GM23338 (cell line): ENCODE measurements at regions not wholly inside any gene's neighbourhood (a gene's known extent, or its start where the extent isn't known, plus 50 kb on each side); places are given as distances from the start of the nearest gene placed in this dataset.

ENCODE experiments used
- ATAC-seq: fragments of 200-7000 bp; cut with Tn5 transposase; 3 replicates; pipeline ENCODE4 v1.9.1; 2020
- DNase-seq: peaks from one replicate; pipeline ENCODE4 v3.0.0-alpha.2; 2015; ENCODE audit warnings: low spot score
- H2AFZ ChIP-seq: fragments of 200-600 bp; sonication (generic); 2 replicates; pipeline ENCODE4 v1.8.0; 2016; ENCODE audit warnings: antibody characterized with exemption, mild to moderate bottlenecking, moderate library complexity
- H3F3A ChIP-seq: fragments of 200-600 bp; sonication (generic); replicated peaks from 2 replicates; pipeline ENCODE4 v1.8.0; 2017; ENCODE audit warnings: antibody characterized with exemption, mixed run types, low read depth
- H3K27ac ChIP-seq: fragments of 200-600 bp; sonication (generic); 2 replicates; pipeline ENCODE4 v1.6.1; 2016; ENCODE audit warnings: low read depth
- H3K27me3 ChIP-seq: fragments of 200-600 bp; sonication (generic); 2 replicates; pipeline ENCODE4 v1.8.0; 2016; ENCODE audit warnings: mild to moderate bottlenecking, mixed run types, moderate library complexity; ENCODE audit not compliant: insufficient read depth
- H3K36me3 ChIP-seq: fragments of 200-600 bp; sonication (generic); 2 replicates; pipeline ENCODE4 v1.8.0; 2016; ENCODE audit warnings: mild to moderate bottlenecking; ENCODE audit not compliant: insufficient read depth
- H3K4me1 ChIP-seq: fragments of 200-600 bp; sonication (generic); 2 replicates; pipeline ENCODE4 v1.8.0; 2016; ENCODE audit warnings: mild to moderate bottlenecking, moderate library complexity; ENCODE audit not compliant: insufficient read depth
- H3K4me2 ChIP-seq: fragments of 200-600 bp; sonication (generic); 2 replicates; pipeline ENCODE4 v1.7.1; 2017; ENCODE audit warnings: mixed run types
- H3K4me3 ChIP-seq: fragments of 200-600 bp; sonication (generic); 2 replicates; pipeline ENCODE4 v1.6.1; 2016; ENCODE audit warnings: mixed run types
- H3K79me2 ChIP-seq: fragments of 200-600 bp; sonication (generic); replicated peaks from 2 replicates; pipeline ENCODE4 v1.8.0; 2017; ENCODE audit warnings: mild to moderate bottlenecking; ENCODE audit not compliant: insufficient read depth
- H3K9me2 ChIP-seq: fragments of 200-600 bp; sonication (generic); 2 replicates; pipeline ENCODE4 v1.8.0; 2017; ENCODE audit not compliant: insufficient read depth
- H4K20me1 ChIP-seq: fragments of 200-600 bp; sonication (generic); replicated peaks from 2 replicates; pipeline ENCODE4 v1.8.0; 2017; ENCODE audit warnings: mild to moderate bottlenecking; ENCODE audit not compliant: insufficient read depth
- H3K27ac Mint-ChIP-seq: 2 replicates; pipeline ENCODE4 v1.8.0; 2020; ENCODE audit warnings: inconsistent platforms, mild to moderate bottlenecking, moderate library complexity, mixed read lengths
- H3K27me3 Mint-ChIP-seq: 3 replicates; pipeline ENCODE4 v1.8.0; 2022; ENCODE audit warnings: low read depth, mild to moderate bottlenecking, moderate library complexity, mixed read lengths, inconsistent platforms; ENCODE audit not compliant: insufficient read depth, poor library complexity
- H3K36me3 Mint-ChIP-seq: 3 replicates; pipeline ENCODE4 v1.8.0; 2021; ENCODE audit warnings: low read depth, mild to moderate bottlenecking, inconsistent platforms, moderate library complexity, mixed read lengths
- H3K4me1 Mint-ChIP-seq: 3 replicates; pipeline ENCODE4 v1.8.0; 2020; ENCODE audit warnings: mild to moderate bottlenecking, inconsistent platforms, mixed read lengths
- H3K4me3 Mint-ChIP-seq: 3 replicates; pipeline ENCODE4 v1.8.0; 2021; ENCODE audit warnings: moderate library complexity, mild to moderate bottlenecking, inconsistent platforms, mixed read lengths
- H3K9me3 Mint-ChIP-seq: 3 replicates; pipeline ENCODE4 v1.8.0; 2020; ENCODE audit warnings: moderate library complexity, mild to moderate bottlenecking, inconsistent platforms, mixed read lengths
- CREB1 ChIP-seq: fragments of 250-450 bp; sonication (Bioruptor Pico); IDR thresholded peaks from 2 replicates; pipeline ENCODE4 v1.5.0; 2020; ENCODE audit warnings: low read depth, mild to moderate bottlenecking, moderate library complexity
- EZH2 ChIP-seq: fragments of 200-600 bp; sonication (generic); IDR thresholded peaks from one replicate; pipeline ENCODE4 v1.8.0; 2017; ENCODE audit warnings: antibody characterized with exemption, mild to moderate bottlenecking, low read depth; ENCODE audit not compliant: unreplicated experiment
- JUNB ChIP-seq: IDR thresholded peaks from one replicate; pipeline ENCODE4 v1.6.1; 2016; ENCODE audit warnings: antibody characterized with exemption; ENCODE audit not compliant: unreplicated experiment
- POLR2AphosphoS5 ChIP-seq: IDR thresholded peaks from 2 replicates; pipeline ENCODE4 v1.6.1; 2016; ENCODE audit warnings: antibody characterized with exemption, low read depth
- STAT1 ChIP-seq: IDR thresholded peaks from one replicate; pipeline ENCODE4 v1.6.1; 2016; ENCODE audit warnings: antibody characterized with exemption; ENCODE audit not compliant: unreplicated experiment
- ZNF114 ChIP-seq: fragments of 250-450 bp; sonication (Bioruptor Pico); IDR thresholded peaks from 2 replicates; pipeline ENCODE4 v1.5.0; 2020; ENCODE audit warnings: mild to moderate bottlenecking, moderate library complexity
- TF ChIP-seq, protein P1 (sequence below): fragments of 250-450 bp; sonication (Bioruptor Pico); IDR thresholded peaks from 2 replicates; pipeline ENCODE4 v1.5.0; 2020; ENCODE audit warnings: mild to moderate bottlenecking, moderate library complexity
- TF ChIP-seq, protein P2 (sequence below): IDR thresholded peaks from one replicate; pipeline ENCODE4 v1.6.1; 2018; ENCODE audit warnings: antibody characterized with exemption; ENCODE audit not compliant: unreplicated experiment

DNA sequence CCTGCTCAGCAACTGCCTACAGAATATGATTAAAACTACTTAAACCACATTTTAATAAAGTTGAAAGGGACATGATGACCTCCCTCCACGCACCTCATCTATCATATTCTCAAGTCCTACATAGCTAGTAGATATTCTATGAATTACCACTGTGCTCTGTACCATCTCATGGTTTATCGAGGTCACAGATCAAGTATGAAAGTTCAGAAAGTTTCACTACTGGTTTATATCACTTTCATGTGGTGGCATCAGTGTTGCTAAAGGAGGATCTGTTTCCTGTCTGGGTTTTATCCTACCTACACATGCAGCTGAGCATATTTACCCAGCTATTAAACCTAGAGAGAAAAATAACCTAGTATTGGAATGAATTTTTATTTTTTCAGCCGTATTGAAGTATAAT is 214.9 kb upstream of the MON1B start:
- no peak for DNase-seq
- H2AFZ ChIP-seq, result no peak overlapping the region
- no peaks in the 10 kb centered on the region for H3K27me3 ChIP-seq
- H3K4me1 ChIP-seq, result 0 out of 2 replicates have a peak, but pooled peaks cover 5% of the 10 kb centered on the region
- no peak overlapping the region for H3K4me3 ChIP-seq
- Mint-ChIP-seq H3K9me3 (peaks cover 34% of the 10 kb centered on the region), H3K27ac (no peak overlapping the region), H3K4me1 (no peaks in the 10 kb centered on the region), H3K27me3 (no peaks in the 10 kb centered on the region), H3K36me3 (peaks cover 3% of the 10 kb centered on the region; the same call in 1 of the 3 replicates), H3K4me3 (no peak overlapping the region)
- H3K36me3 ChIP-seq, result no peaks in the 10 kb centered on the region
- H3K4me2 ChIP-seq, result no peak overlapping the region
- H4K20me1 ChIP-seq, result no peaks in the 10 kb centered on the region
- H3F3A ChIP-seq, result no peaks in the 10 kb centered on the region
- no peaks in the 10 kb centered on the region for H3K79me2 ChIP-seq
- ATAC-seq, result no peak
- H3K9me2 ChIP-seq, result peaks cover 5% of the 10 kb centered on the region; the same call in 1 of the 2 replicates
- no peak overlapping the region for H3K27ac ChIP-seq
- TF ChIP-seq, protein P1, sequence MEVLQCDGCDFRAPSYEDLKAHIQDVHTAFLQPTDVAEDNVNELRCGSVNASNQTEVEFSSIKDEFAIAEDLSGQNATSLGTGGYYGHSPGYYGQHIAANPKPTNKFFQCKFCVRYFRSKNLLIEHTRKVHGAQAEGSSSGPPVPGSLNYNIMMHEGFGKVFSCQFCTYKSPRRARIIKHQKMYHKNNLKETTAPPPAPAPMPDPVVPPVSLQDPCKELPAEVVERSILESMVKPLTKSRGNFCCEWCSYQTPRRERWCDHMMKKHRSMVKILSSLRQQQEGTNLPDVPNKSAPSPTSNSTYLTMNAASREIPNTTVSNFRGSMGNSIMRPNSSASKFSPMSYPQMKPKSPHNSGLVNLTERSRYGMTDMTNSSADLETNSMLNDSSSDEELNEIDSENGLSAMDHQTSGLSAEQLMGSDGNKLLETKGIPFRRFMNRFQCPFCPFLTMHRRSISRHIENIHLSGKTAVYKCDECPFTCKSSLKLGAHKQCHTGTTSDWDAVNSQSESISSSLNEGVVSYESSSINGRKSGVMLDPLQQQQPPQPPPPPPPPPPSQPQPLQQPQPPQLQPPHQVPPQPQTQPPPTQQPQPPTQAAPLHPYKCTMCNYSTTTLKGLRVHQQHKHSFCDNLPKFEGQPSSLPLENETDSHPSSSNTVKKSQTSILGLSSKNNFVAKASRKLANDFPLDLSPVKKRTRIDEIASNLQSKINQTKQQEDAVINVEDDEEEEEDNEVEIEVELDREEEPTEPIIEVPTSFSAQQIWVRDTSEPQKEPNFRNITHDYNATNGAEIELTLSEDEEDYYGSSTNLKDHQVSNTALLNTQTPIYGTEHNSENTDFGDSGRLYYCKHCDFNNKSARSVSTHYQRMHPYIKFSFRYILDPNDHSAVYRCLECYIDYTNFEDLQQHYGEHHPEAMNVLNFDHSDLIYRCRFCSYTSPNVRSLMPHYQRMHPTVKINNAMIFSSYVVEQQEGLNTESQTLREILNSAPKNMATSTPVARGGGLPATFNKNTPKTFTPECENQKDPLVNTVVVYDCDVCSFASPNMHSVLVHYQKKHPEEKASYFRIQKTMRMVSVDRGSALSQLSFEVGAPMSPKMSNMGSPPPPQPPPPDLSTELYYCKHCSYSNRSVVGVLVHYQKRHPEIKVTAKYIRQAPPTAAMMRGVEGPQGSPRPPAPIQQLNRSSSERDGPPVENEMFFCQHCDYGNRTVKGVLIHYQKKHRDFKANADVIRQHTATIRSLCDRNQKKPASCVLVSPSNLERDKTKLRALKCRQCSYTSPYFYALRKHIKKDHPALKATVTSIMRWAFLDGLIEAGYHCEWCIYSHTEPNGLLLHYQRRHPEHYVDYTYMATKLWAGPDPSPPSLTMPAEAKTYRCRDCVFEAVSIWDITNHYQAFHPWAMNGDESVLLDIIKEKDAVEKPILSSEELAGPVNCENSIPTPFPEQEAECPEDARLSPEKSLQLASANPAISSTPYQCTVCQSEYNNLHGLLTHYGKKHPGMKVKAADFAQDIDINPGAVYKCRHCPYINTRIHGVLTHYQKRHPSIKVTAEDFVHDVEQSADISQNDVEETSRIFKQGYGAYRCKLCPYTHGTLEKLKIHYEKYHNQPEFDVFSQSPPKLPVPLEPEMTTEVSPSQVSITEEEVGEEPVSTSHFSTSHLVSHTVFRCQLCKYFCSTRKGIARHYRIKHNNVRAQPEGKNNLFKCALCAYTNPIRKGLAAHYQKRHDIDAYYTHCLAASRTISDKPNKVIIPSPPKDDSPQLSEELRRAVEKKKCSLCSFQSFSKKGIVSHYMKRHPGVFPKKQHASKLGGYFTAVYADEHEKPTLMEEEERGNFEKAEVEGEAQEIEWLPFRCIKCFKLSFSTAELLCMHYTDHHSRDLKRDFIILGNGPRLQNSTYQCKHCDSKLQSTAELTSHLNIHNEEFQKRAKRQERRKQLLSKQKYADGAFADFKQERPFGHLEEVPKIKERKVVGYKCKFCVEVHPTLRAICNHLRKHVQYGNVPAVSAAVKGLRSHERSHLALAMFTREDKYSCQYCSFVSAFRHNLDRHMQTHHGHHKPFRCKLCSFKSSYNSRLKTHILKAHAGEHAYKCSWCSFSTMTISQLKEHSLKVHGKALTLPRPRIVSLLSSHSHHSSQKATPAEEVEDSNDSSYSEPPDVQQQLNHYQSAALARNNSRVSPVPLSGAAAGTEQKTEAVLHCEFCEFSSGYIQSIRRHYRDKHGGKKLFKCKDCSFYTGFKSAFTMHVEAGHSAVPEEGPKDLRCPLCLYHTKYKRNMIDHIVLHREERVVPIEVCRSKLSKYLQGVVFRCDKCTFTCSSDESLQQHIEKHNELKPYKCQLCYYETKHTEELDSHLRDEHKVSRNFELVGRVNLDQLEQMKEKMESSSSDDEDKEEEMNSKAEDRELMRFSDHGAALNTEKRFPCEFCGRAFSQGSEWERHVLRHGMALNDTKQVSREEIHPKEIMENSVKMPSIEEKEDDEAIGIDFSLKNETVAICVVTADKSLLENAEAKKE (CRISPR knock-in tag), result no peak
- TF ChIP-seq ZNF114 (CRISPR knock-in tag) (no peak), CREB1 (no peak), EZH2 (no peak)

DNA sequence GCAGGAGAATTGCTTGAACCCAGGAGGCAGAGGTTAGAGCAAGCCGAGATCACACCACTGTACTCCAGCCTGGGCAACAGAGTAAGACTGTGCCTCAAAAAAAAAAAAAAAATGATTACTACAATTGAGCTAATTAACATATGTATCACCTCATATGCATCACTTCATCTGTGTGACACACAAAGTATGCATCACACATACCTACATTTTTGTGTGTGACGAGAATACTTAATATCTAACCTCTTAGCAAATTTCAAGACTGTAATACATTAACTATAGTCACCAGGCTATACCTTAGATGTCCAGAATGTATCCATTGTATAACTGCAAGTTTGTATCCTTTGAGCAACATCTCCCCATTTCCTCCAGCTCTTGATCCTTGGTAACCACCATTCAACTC is 214.2 kb upstream of the MON1B start:
- H3K36me3 ChIP-seq, result no peaks in the 10 kb centered on the region

More for the DNA sequence above, 214.2 kb upstream of the MON1B start:
- Mint-ChIP-seq H3K9me3 (peaks cover 32% of the 10 kb centered on the region), H3K27ac (no peak overlapping the region), H3K27me3 (no peaks in the 10 kb centered on the region), H3K4me1 (no peaks in the 10 kb centered on the region), H3K36me3 (peaks cover 3% of the 10 kb centered on the region; the same call in 1 of the 3 replicates), H3K4me3 (no peak overlapping the region)
- Histone ChIP-seq H3K4me3 (no peak overlapping the region), H3F3A (no peaks in the 10 kb centered on the region), H3K9me2 (peaks cover 5% of the 10 kb centered on the region; the same call in 1 of the 2 replicates), H3K27me3 (no peaks in the 10 kb centered on the region), H2AFZ (no peak overlapping the region), H3K79me2 (no peaks in the 10 kb centered on the region), H3K4me1 (0 out of 2 replicates have a peak, but pooled peaks cover 5% of the 10 kb centered on the region), H3K27ac (no peak overlapping the region), H3K4me2 (no peak overlapping the region), H4K20me1 (no peaks in the 10 kb centered on the region)
- ATAC-seq (no peak), DNase-seq (no peak)
- TF ChIP-seq, protein P2, sequence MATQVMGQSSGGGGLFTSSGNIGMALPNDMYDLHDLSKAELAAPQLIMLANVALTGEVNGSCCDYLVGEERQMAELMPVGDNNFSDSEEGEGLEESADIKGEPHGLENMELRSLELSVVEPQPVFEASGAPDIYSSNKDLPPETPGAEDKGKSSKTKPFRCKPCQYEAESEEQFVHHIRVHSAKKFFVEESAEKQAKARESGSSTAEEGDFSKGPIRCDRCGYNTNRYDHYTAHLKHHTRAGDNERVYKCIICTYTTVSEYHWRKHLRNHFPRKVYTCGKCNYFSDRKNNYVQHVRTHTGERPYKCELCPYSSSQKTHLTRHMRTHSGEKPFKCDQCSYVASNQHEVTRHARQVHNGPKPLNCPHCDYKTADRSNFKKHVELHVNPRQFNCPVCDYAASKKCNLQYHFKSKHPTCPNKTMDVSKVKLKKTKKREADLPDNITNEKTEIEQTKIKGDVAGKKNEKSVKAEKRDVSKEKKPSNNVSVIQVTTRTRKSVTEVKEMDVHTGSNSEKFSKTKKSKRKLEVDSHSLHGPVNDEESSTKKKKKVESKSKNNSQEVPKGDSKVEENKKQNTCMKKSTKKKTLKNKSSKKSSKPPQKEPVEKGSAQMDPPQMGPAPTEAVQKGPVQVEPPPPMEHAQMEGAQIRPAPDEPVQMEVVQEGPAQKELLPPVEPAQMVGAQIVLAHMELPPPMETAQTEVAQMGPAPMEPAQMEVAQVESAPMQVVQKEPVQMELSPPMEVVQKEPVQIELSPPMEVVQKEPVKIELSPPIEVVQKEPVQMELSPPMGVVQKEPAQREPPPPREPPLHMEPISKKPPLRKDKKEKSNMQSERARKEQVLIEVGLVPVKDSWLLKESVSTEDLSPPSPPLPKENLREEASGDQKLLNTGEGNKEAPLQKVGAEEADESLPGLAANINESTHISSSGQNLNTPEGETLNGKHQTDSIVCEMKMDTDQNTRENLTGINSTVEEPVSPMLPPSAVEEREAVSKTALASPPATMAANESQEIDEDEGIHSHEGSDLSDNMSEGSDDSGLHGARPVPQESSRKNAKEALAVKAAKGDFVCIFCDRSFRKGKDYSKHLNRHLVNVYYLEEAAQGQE, result no peak
- TF ChIP-seq STAT1 (no peak), CREB1 (no peak), EZH2 (no peak), POLR2AphosphoS5 (no peak), ZNF114 (CRISPR knock-in tag) (no peak), JUNB (no peak)
